ENCODE measurements at regions not wholly inside any gene's neighbourhood (a gene's known extent, or its start where the extent isn't known, plus 50 kb on each side); places are given as distances from the start of the nearest gene placed in this dataset.

- TF ChIP-seq POLR2A (IDR thresholded peaks at IDR 0.05; ENCODE audit: low read depth, low read length): no peak
- TF ChIP-seq RFX5 (IDR thresholded peaks at IDR 0.05; ENCODE audit: low read depth, low read length): no peak
- TF ChIP-seq, protein P1, sequence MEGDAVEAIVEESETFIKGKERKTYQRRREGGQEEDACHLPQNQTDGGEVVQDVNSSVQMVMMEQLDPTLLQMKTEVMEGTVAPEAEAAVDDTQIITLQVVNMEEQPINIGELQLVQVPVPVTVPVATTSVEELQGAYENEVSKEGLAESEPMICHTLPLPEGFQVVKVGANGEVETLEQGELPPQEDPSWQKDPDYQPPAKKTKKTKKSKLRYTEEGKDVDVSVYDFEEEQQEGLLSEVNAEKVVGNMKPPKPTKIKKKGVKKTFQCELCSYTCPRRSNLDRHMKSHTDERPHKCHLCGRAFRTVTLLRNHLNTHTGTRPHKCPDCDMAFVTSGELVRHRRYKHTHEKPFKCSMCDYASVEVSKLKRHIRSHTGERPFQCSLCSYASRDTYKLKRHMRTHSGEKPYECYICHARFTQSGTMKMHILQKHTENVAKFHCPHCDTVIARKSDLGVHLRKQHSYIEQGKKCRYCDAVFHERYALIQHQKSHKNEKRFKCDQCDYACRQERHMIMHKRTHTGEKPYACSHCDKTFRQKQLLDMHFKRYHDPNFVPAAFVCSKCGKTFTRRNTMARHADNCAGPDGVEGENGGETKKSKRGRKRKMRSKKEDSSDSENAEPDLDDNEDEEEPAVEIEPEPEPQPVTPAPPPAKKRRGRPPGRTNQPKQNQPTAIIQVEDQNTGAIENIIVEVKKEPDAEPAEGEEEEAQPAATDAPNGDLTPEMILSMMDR (conservative IDR thresholded peaks at IDR 0.05; ENCODE audit: low read depth, low read length): no peak
- TF ChIP-seq MXI1 (IDR thresholded peaks at IDR 0.05; ENCODE audit: borderline replicate concordance, low read depth, low read length): no peak
- no peak for TF ChIP-seq BHLHE40 (IDR thresholded peaks at IDR 0.05; ENCODE audit: low read depth, low read length)
- TF ChIP-seq SMC3 (IDR thresholded peaks at IDR 0.05; ENCODE audit: low read depth, low read length): no peak
- TF ChIP-seq ELK1 (IDR thresholded peaks at IDR 0.05; ENCODE audit: borderline replicate concordance, low read depth, low read length): no peak
- no peak for TF ChIP-seq MAFK (IDR thresholded peaks at IDR 0.05; ENCODE audit: low read depth, low read length)
- TF ChIP-seq CEBPB (IDR thresholded peaks at IDR 0.05; ENCODE audit: low read depth, low read length): no peak
- TF ChIP-seq MAZ (IDR thresholded peaks at IDR 0.05; ENCODE audit: borderline replicate concordance, low read depth, low read length): no peak
- no peak for TF ChIP-seq NFE2L2 (IDR thresholded peaks at IDR 0.05; ENCODE audit: low read depth, low read length)
- no peak for TF ChIP-seq CHD1 (IDR thresholded peaks at IDR 0.05; ENCODE audit: low read depth, low read length)
- no peak for TF ChIP-seq RCOR1 (IDR thresholded peaks at IDR 0.05; ENCODE audit: insufficient replicate concordance, low read length)
- TF ChIP-seq RAD21 (IDR thresholded peaks at IDR 0.05; ENCODE audit: low read length): no peak
These were observed 164.9 kb upstream of the NT5C1B start for GRCh38 chr2:18754286-18754685.

All from IMR-90 (cell line).